HUDEP-2 (cell line): ENCODE measurements at regions not wholly inside any gene's neighbourhood (a gene's known extent, or its start where the extent isn't known, plus 50 kb on each side); places are given as distances from the start of the nearest gene placed in this dataset.

ENCODE experiments used
- DNase-seq, 76 experiments: peaks; one replicate each; lab custom pipeline; 2025; ENCODE audit not compliant: unreplicated experiment in 76 of 76; lab: John Stamatoyannopoulos, UW

- DNase-seq: no peak
Measured at GRCh38 chr5:38642189-38642911, 85.9 kb upstream of the LIFR start.

GRCh38 chr5:38643616-38644015 lies 87.2 kb upstream of the LIFR start:
- DNase-seq: no peak

- no peak for DNase-seq
Measured at GRCh38 chr5:38645508-38645907, 89.1 kb upstream of the LIFR start.

- no peak for DNase-seq
Measured at GRCh38 chr5:38648703-38649291, 92.4 kb upstream of the LIFR start.

- no peak for DNase-seq
Measured at GRCh38 chr5:38650540-38650939, 94.1 kb upstream of the LIFR start.

GRCh38 chr5:38650946-38651345 lies 94.5 kb upstream of the LIFR start:
- no peak for DNase-seq

- no peak for DNase-seq
Measured at GRCh38 chr5:38651806-38652205, 95.4 kb upstream of the LIFR start.

GRCh38 chr5:38653389-38653788 lies 96.9 kb upstream of the LIFR start:
- DNase-seq: no peak

GRCh38 chr5:38655691-38656090 lies 99.2 kb upstream of the LIFR start:
- DNase-seq: no peak

- no peak for DNase-seq
Measured at GRCh38 chr5:38656568-38656967, 100.1 kb upstream of the LIFR start.

- DNase-seq: no peak
Measured at GRCh38 chr5:38657020-38657419, 100.6 kb upstream of the LIFR start.

- no peak for DNase-seq
Measured at GRCh38 chr5:38660194-38660668, 103.8 kb upstream of the LIFR start.

- no peak for DNase-seq
Measured at GRCh38 chr5:38662090-38662489, 105.6 kb upstream of the LIFR start.

GRCh38 chr5:38663249-38663648 lies 106.8 kb upstream of the LIFR start:
- DNase-seq: no peak

- peak in 7 of 76 experiments; percentile 1 to 24 (median 4) for DNase-seq
Measured at GRCh38 chr5:38666668-38667498, 110.4 kb upstream of the LIFR start.

GRCh38 chr5:38667499-38667776 lies 111.0 kb upstream of the LIFR start:
- DNase-seq: no peak

- no peak for DNase-seq
Measured at GRCh38 chr5:38669361-38669880, 113.0 kb upstream of the LIFR start.

GRCh38 chr5:38670066-38670465 lies 113.6 kb upstream of the LIFR start:
- DNase-seq: no peak

GRCh38 chr5:38670878-38671277 lies 114.4 kb upstream of the LIFR start:
- no peak for DNase-seq

- no peak for DNase-seq
Measured at GRCh38 chr5:38672059-38672788, 115.8 kb upstream of the LIFR start.

- DNase-seq: no peak
Measured at GRCh38 chr5:38673671-38674071, 117.2 kb upstream of the LIFR start.
